ENCODE measurements at regions not wholly inside any gene's neighbourhood (a gene's known extent, or its start where the extent isn't known, plus 50 kb on each side); places are given as distances from the start of the nearest gene placed in this dataset.

DNA sequence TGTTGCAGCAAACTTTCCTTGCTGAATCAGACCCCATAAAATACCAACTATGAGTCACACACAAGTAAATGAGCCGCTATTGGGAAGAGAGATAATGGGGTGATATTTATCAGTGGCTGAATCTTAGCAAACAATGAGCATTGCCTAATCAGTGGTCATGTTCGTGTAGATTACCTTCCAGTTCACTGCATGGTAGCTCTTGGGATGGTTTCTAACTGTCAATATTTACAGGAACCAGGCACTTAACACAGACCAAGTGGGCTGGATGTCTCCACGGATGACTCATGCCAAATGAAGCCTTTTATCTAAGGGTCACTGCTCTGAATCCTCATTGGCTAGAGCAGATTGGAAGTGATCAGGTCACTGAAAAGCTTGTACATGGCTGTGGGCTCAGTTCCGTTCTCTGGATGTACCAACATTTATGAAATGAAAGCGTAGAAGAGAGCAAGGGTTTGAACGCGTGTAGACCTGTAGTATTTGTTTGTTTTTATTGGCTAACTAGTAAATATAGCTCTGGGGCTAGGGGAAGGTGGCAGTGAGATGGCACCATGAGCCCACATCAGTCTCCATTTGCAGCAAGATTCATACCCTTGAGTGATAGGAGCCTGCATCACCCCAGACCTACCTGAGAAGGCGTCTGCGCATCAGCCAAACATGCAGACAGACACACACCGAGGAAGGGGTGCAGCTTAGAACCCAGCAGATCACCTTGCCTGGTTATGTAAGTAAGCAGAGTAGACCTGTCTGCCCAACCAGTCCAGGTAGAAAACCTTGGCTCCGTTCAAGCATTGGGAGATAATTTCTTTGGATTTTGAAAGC is 153.3 kb downstream of the TOMM20 start (continued):
- TF ChIP-seq RB1 (IDR thresholded peaks at IDR 0.05; ENCODE audit: low read depth) (no peak), ZNF184 (CRISPR knock-in tag; IDR thresholded peaks at IDR 0.05) (no peak), NBN (IDR thresholded peaks at IDR 0.05; ENCODE audit: low read depth) (peak; percentile 98), CEBPG (CRISPR knock-in tag; IDR thresholded peaks at IDR 0.05) (peak; percentile 93), CEBPG (tag; conservative IDR thresholded peaks at IDR 0.05 in 1 of 2, IDR thresholded peaks at IDR 0.05 in 1 of 2) (peak; percentile 98 to 99), KDM5B (IDR thresholded peaks at IDR 0.05; ENCODE audit: insufficient replicate concordance, low read depth, low read length) (no peak), CCNT2 (IDR thresholded peaks at IDR 0.05; ENCODE audit: borderline replicate concordance, extremely low read depth, insufficient read length, low read depth, low read length) (peak; percentile 100), ZNF354B (CRISPR knock-in tag; IDR thresholded peaks at IDR 0.05) (no peak), CBFA2T3 (IDR thresholded peaks at IDR 0.05) (peak; percentile 97), ZNF197 (CRISPR knock-in tag; IDR thresholded peaks at IDR 0.05; ENCODE audit: low read depth) (peak; percentile 73), DMBX1 (CRISPR knock-in tag; IDR thresholded peaks at IDR 0.05; ENCODE audit: borderline replicate concordance) (peak; percentile 27; the same call in 1 of the 2 replicates), ZNF174 (CRISPR knock-in tag; IDR thresholded peaks at IDR 0.05) (no peak), SOX6 (IDR thresholded peaks at IDR 0.05) (peak; percentile 100), ILK (tag; IDR thresholded peaks at IDR 0.05; ENCODE audit: borderline replicate concordance, low read depth) (no peak), SNRNP70 (optimal IDR thresholded peaks at IDR 0.05; ENCODE audit: low read depth, low read length) (no peak), MEF2A (IDR thresholded peaks at IDR 0.05; ENCODE audit: control insufficient read depth, low read depth, low read length) (peak; percentile 48; the same call in 1 of the 2 replicates), KLF16 (IDR thresholded peaks at IDR 0.05) (peak; percentile 91), HSF4 (CRISPR knock-in tag; IDR thresholded peaks at IDR 0.05; ENCODE audit: borderline replicate concordance) (peak; percentile 77), POLR2G (IDR thresholded peaks at IDR 0.05; ENCODE audit: low read depth, low read length) (no peak), SMARCA4 (IDR thresholded peaks at IDR 0.05) (peak; percentile 99)
- TF ChIP-seq, protein P1, sequence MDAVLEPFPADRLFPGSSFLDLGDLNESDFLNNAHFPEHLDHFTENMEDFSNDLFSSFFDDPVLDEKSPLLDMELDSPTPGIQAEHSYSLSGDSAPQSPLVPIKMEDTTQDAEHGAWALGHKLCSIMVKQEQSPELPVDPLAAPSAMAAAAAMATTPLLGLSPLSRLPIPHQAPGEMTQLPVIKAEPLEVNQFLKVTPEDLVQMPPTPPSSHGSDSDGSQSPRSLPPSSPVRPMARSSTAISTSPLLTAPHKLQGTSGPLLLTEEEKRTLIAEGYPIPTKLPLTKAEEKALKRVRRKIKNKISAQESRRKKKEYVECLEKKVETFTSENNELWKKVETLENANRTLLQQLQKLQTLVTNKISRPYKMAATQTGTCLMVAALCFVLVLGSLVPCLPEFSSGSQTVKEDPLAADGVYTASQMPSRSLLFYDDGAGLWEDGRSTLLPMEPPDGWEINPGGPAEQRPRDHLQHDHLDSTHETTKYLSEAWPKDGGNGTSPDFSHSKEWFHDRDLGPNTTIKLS (IDR thresholded peaks at IDR 0.05; ENCODE audit: borderline replicate concordance, low read depth), result peak; percentile 59; the same call in 1 of the 2 replicates
- TF ChIP-seq, protein P2, sequence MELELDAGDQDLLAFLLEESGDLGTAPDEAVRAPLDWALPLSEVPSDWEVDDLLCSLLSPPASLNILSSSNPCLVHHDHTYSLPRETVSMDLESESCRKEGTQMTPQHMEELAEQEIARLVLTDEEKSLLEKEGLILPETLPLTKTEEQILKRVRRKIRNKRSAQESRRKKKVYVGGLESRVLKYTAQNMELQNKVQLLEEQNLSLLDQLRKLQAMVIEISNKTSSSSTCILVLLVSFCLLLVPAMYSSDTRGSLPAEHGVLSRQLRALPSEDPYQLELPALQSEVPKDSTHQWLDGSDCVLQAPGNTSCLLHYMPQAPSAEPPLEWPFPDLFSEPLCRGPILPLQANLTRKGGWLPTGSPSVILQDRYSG (tag; conservative IDR thresholded peaks at IDR 0.05; ENCODE audit: low read depth), result peak; percentile 90
- TF ChIP-seq, protein P3, sequence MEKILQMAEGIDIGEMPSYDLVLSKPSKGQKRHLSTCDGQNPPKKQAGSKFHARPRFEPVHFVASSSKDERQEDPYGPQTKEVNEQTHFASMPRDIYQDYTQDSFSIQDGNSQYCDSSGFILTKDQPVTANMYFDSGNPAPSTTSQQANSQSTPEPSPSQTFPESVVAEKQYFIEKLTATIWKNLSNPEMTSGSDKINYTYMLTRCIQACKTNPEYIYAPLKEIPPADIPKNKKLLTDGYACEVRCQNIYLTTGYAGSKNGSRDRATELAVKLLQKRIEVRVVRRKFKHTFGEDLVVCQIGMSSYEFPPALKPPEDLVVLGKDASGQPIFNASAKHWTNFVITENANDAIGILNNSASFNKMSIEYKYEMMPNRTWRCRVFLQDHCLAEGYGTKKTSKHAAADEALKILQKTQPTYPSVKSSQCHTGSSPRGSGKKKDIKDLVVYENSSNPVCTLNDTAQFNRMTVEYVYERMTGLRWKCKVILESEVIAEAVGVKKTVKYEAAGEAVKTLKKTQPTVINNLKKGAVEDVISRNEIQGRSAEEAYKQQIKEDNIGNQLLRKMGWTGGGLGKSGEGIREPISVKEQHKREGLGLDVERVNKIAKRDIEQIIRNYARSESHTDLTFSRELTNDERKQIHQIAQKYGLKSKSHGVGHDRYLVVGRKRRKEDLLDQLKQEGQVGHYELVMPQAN (IDR thresholded peaks at IDR 0.05; ENCODE audit: borderline replicate concordance), result no peak

All from K562 (cell line).